Astrocyte (in vitro differentiated cells and primary cell): ENCODE measurements at regions not wholly inside any gene's neighbourhood (a gene's known extent, or its start where the extent isn't known, plus 50 kb on each side); places are given as distances from the start of the nearest gene placed in this dataset.

ENCODE experiments used
- DNase-seq: peaks from one replicate; pipeline ENCODE4 v3.0.0-alpha.2; 2010; ENCODE audit warnings: low read depth
- FAIRE-seq: peaks from 2 replicates; lab custom pipeline; 2011; peaks lifted over from hg19 to GRCh38; lab: Jason Lieb, UNC
- H2AFZ ChIP-seq: 2 replicates; pipeline ENCODE4 v1.6.0; 2012; ENCODE audit warnings: low read depth, low read length, inconsistent platforms
- H3K27ac ChIP-seq: 2 replicates; pipeline ENCODE4 v1.5.1; 2011; ENCODE audit warnings: low read depth, low read length, inconsistent platforms
- H3K27me3 ChIP-seq: 2 replicates; pipeline ENCODE4 v1.6.0; 2011; ENCODE audit warnings: low read length, inconsistent platforms; ENCODE audit not compliant: insufficient read depth
- H3K36me3 ChIP-seq: 2 replicates; pipeline ENCODE4 v1.5.1; 2011; ENCODE audit warnings: low read length, inconsistent platforms; ENCODE audit not compliant: insufficient read depth
- H3K4me1 ChIP-seq: 2 replicates; pipeline ENCODE4 v1.5.1; 2011; ENCODE audit warnings: low read length, inconsistent platforms; ENCODE audit not compliant: insufficient read depth
- H3K4me2 ChIP-seq: 2 replicates; pipeline ENCODE4 v1.6.0; 2012; ENCODE audit warnings: low read length, inconsistent platforms
- H3K4me3 ChIP-seq: 2 replicates; pipeline ENCODE4 v1.5.1; 2011; ENCODE audit warnings: low read depth, mild to moderate bottlenecking, low read length, inconsistent platforms; ENCODE audit not compliant: insufficient read depth
- H3K79me2 ChIP-seq: 2 replicates; pipeline ENCODE4 v1.6.0; 2012; ENCODE audit warnings: mild to moderate bottlenecking, low read length, inconsistent platforms; ENCODE audit not compliant: insufficient read depth
- H3K9ac ChIP-seq: 2 replicates; pipeline ENCODE4 v1.6.0; 2012; ENCODE audit warnings: mild to moderate bottlenecking, low read length, inconsistent platforms
- H3K9me3 ChIP-seq: 2 replicates; pipeline ENCODE4 v1.5.1; 2012; ENCODE audit warnings: low read depth, mild to moderate bottlenecking, low read length, inconsistent platforms; ENCODE audit not compliant: insufficient read depth
- H4K20me1 ChIP-seq: 2 replicates; pipeline ENCODE4 v1.6.0; 2012; ENCODE audit warnings: low read length, inconsistent platforms; ENCODE audit not compliant: insufficient read depth
- H3K27ac Mint-ChIP-seq: one replicate; pipeline ENCODE4 v1.8.0; 2021; ENCODE audit warnings: mild to moderate bottlenecking, mixed read lengths; ENCODE audit not compliant: unreplicated experiment
- H3K27me3 Mint-ChIP-seq: one replicate; pipeline ENCODE4 v1.8.0; 2021; ENCODE audit warnings: low read depth, mixed read lengths; ENCODE audit not compliant: unreplicated experiment
- H3K36me3 Mint-ChIP-seq: one replicate; pipeline ENCODE4 v1.8.0; 2021; ENCODE audit warnings: low read depth, mixed read lengths; ENCODE audit not compliant: unreplicated experiment
- H3K4me1 Mint-ChIP-seq: one replicate; pipeline ENCODE4 v1.8.0; 2021; ENCODE audit warnings: low read depth, mixed read lengths; ENCODE audit not compliant: unreplicated experiment
- H3K4me3 Mint-ChIP-seq: one replicate; pipeline ENCODE4 v1.8.0; 2021; ENCODE audit warnings: mild to moderate bottlenecking, moderate library complexity, mixed read lengths; ENCODE audit not compliant: unreplicated experiment
- H3K9me3 Mint-ChIP-seq: one replicate; pipeline ENCODE4 v1.8.0; 2021; ENCODE audit warnings: mild to moderate bottlenecking, mixed read lengths; ENCODE audit not compliant: unreplicated experiment
- EZH2 ChIP-seq: IDR thresholded peaks from 2 replicates; pipeline ENCODE4 v1.6.1; 2012; ENCODE audit warnings: mild to moderate bottlenecking, low read length, inconsistent platforms; ENCODE audit not compliant: insufficient read depth
- TF ChIP-seq, protein P1 (sequence below): IDR thresholded peaks from 2 replicates; pipeline ENCODE4 v1.5.1; 2011; ENCODE audit warnings: low read depth, mild to moderate bottlenecking, inconsistent platforms, low read length, moderate library complexity; ENCODE audit not compliant: insufficient read depth

- H3K79me2 ChIP-seq, result no peaks in the 10 kb centered on the region
- no peaks in the 10 kb centered on the region for H4K20me1 ChIP-seq
- no peaks in the 10 kb centered on the region for H3K36me3 ChIP-seq
- Mint-ChIP-seq H3K9me3 (no peaks in the 10 kb centered on the region), H3K4me1 (peaks cover 1% of the 10 kb centered on the region), H3K4me3 (no peak overlapping the region), H3K27me3 (no peaks in the 10 kb centered on the region), H3K27ac (no peak overlapping the region), H3K36me3 (no peaks in the 10 kb centered on the region)
- no peak overlapping the region for H3K27ac ChIP-seq
- H3K9ac ChIP-seq, result no peak overlapping the region
- H3K4me3 ChIP-seq, result no peak overlapping the region
- H3K27me3 ChIP-seq, result no peaks in the 10 kb centered on the region
- DNase-seq, result no peak
- no peak overlapping the region for H3K4me2 ChIP-seq
- H3K9me3 ChIP-seq, result no peaks in the 10 kb centered on the region
- H2AFZ ChIP-seq, result no peak overlapping the region
- no peak for TF ChIP-seq EZH2
- TF ChIP-seq, protein P1, sequence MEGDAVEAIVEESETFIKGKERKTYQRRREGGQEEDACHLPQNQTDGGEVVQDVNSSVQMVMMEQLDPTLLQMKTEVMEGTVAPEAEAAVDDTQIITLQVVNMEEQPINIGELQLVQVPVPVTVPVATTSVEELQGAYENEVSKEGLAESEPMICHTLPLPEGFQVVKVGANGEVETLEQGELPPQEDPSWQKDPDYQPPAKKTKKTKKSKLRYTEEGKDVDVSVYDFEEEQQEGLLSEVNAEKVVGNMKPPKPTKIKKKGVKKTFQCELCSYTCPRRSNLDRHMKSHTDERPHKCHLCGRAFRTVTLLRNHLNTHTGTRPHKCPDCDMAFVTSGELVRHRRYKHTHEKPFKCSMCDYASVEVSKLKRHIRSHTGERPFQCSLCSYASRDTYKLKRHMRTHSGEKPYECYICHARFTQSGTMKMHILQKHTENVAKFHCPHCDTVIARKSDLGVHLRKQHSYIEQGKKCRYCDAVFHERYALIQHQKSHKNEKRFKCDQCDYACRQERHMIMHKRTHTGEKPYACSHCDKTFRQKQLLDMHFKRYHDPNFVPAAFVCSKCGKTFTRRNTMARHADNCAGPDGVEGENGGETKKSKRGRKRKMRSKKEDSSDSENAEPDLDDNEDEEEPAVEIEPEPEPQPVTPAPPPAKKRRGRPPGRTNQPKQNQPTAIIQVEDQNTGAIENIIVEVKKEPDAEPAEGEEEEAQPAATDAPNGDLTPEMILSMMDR, result no peak
- no peaks in the 10 kb centered on the region for H3K4me1 ChIP-seq
- FAIRE-seq, result no peak
Observed at GRCh38 chr12:41897593-41897992, 247.1 kb downstream of the GXYLT1 start.

- no peaks in the 10 kb centered on the region for H3K27me3 Mint-ChIP-seq
- Histone ChIP-seq H3K4me1 (no peaks in the 10 kb centered on the region), H2AFZ (no peak overlapping the region), H3K27ac (no peak overlapping the region), H3K9ac (no peak overlapping the region), H3K4me2 (no peak overlapping the region), H3K27me3 (no peaks in the 10 kb centered on the region), H4K20me1 (no peaks in the 10 kb centered on the region), H3K79me2 (no peaks in the 10 kb centered on the region), H3K4me3 (no peak overlapping the region), H3K9me3 (no peaks in the 10 kb centered on the region), H3K36me3 (no peaks in the 10 kb centered on the region)
- no peak for FAIRE-seq
- TF ChIP-seq, protein P1, result no peak
- no peak for TF ChIP-seq EZH2
- no peak overlapping the region for H3K27ac Mint-ChIP-seq
- DNase-seq, result no peak
- peaks cover 1% of the 10 kb centered on the region for H3K4me1 Mint-ChIP-seq
- no peaks in the 10 kb centered on the region for H3K36me3 Mint-ChIP-seq
- H3K9me3 Mint-ChIP-seq, result no peaks in the 10 kb centered on the region
- H3K4me3 Mint-ChIP-seq, result no peak overlapping the region
Observed at GRCh38 chr12:41893491-41893890, 251.2 kb downstream of the GXYLT1 start.

DNA sequence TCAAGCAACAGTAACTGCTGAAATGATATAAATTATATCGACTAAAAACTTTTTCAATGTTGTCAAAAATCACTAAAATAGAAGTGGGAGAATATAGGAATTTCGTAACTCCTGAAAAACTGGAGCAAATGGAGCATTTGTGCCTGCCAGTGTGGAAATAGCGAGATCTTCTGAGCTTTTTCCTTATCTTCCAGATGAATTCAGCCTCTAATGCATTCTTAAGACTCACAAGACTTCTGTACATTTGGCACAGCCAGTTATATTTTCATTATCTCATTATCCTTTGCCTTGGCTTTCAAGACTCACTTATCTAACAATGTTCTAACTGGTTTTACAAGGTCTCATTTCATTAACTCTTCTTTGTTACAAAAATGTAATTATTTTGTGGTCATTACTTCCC, 252.4 kb downstream of the GXYLT1 start:
- Histone ChIP-seq H4K20me1 (no peaks in the 10 kb centered on the region), H3K4me1 (no peaks in the 10 kb centered on the region), H2AFZ (no peak overlapping the region), H3K4me2 (no peak overlapping the region), H3K4me3 (no peak overlapping the region), H3K9ac (no peak overlapping the region), H3K27me3 (no peaks in the 10 kb centered on the region), H3K79me2 (no peaks in the 10 kb centered on the region), H3K27ac (no peak overlapping the region), H3K36me3 (no peaks in the 10 kb centered on the region), H3K9me3 (no peaks in the 10 kb centered on the region)
- no peak for DNase-seq
- Mint-ChIP-seq H3K27me3 (no peaks in the 10 kb centered on the region), H3K4me1 (peaks cover 1% of the 10 kb centered on the region), H3K4me3 (no peak overlapping the region), H3K9me3 (no peaks in the 10 kb centered on the region), H3K36me3 (no peaks in the 10 kb centered on the region), H3K27ac (no peak overlapping the region)
- no peak for FAIRE-seq
- TF ChIP-seq, protein P1, result no peak
- TF ChIP-seq EZH2, result no peak
